Transverse colon (tissue), 4 donors: ENCODE measurements at regions not wholly inside any gene's neighbourhood (a gene's known extent, or its start where the extent isn't known, plus 50 kb on each side); places are given as distances from the start of the nearest gene placed in this dataset.
"Not testable (repeated sequence)": the region's sequence is repeated elsewhere in the genome, so short reads cannot be mapped to it uniquely, and the experiment has no call there.

Experiments used
- DNase-seq: peaks from one replicate; pipeline ENCODE4 v3.0.0-alpha.2; 2019
- H3K27ac ChIP-seq, 4 donors: fragments of 200-600 bp; sonication (generic); 2 replicates each; pipeline ENCODE4 v1.5.1; 2016 to 2018; ENCODE audit warnings: inconsistent platforms in 4 of 4
- H3K27me3 ChIP-seq: fragments of 200-600 bp; sonication (generic); 2 replicates; pipeline ENCODE4 v1.5.1; 2017; ENCODE audit warnings: inconsistent platforms
- H3K36me3 ChIP-seq, 4 donors: fragments of 200-600 bp; sonication (generic); 2 replicates each; pipeline ENCODE4 v1.5.1; 2017 to 2019; ENCODE audit warnings: inconsistent platforms in 4 of 4
- H3K4me1 ChIP-seq, 4 donors: fragments of 200-600 bp; sonication (generic); 2 replicates each; pipeline ENCODE4 v1.5.1; 2017 to 2020; ENCODE audit warnings: inconsistent platforms in 4 of 4
- H3K4me3 ChIP-seq, 4 donors: fragments of 200-600 bp; sonication (generic); 1 replicate in 1 of 4; 2 replicates in 3 of 4; pipeline versions ENCODE4 v1.5.1 to v1.6.1; 2017 to 2019; ENCODE audit warnings: inconsistent platforms in 4 of 4
- H3K9me3 ChIP-seq, 2 donors: fragments of 200-600 bp; sonication (generic); 2 replicates each; pipeline ENCODE4 v1.5.1; 2017 to 2019; ENCODE audit warnings: inconsistent platforms in 2 of 2
- CTCF ChIP-seq, 5 experiments: fragments of 200-600 bp in 3 of 5; fragments of 450-650 bp in 2 of 5; sonication (generic) in 3 of 5; IDR thresholded peaks; 1 replicate in 2 of 5; 2 replicates in 3 of 5; pipeline ENCODE4 v1.5.1; 2016 to 2017; ENCODE audit warnings: antibody characterized with exemption in 5 of 5, inconsistent platforms in 3 of 5, mild to moderate bottlenecking in 2 of 5, moderate library complexity in 1 of 5
- EP300 ChIP-seq: sonication (generic); formaldehyde crosslinking; IDR thresholded peaks from one replicate; pipeline ENCODE4 v1.6.1; 2017; ENCODE audit warnings: antibody characterized with exemption, low read depth
- POLR2A ChIP-seq: fragments of 450-650 bp; IDR thresholded peaks from one replicate; pipeline ENCODE4 v1.6.1; 2016; ENCODE audit warnings: antibody characterized with exemption, mild to moderate bottlenecking, moderate library complexity
- POLR2AphosphoS5 ChIP-seq, 3 donors: sonication (generic); formaldehyde crosslinking; IDR thresholded peaks; one replicate each; pipeline ENCODE4 v1.6.1; 2016; ENCODE audit warnings: antibody characterized with exemption in 3 of 3
- WGBS, 2 donors: methylation state at CpG; one replicate each; pipeline ENCODE4 v1.1.5; 2018; ENCODE audit warnings: low coverage in 1 of 2; 5-methylcytosine and 5-hydroxymethylcytosine counted together
- in situ Hi-C, 4 donors: fragments of 200-750 bp; cut with MboI; loops; one replicate each; pipeline versions ENCODE4 v1.15.0 to v1.15.1; 2017; ENCODE audit warnings: low sequenced_read_pairs in 3 of 4, low pct_ligation_motif_present in 1 of 4, low pct_unique_long_range_greater_than_20kb in 1 of 4
- intact Hi-C: fragments of 100-400 bp; cut with DNase I; formaldehyde crosslinking; loops from one replicate; pipeline ENCODE4 v1.15.1; 2023; ENCODE audit warnings: low total_unique reads

- Histone ChIP-seq H3K4me3 (no peak overlapping the region), H3K36me3 (no peaks in the 10 kb centered on the region), H3K4me1 (no peaks in the 10 kb centered on the region), H3K27me3 (no peaks in the 10 kb centered on the region), H3K27ac (no peak overlapping the region), H3K9me3 (no peaks in the 10 kb centered on the region)
- in situ Hi-C loops = no loop called here
- 43 to 49% methylated on average over 2 to 15 of the region's 17 CpGs for WGBS, 2 donors
- DNase-seq = no peak
- TF ChIP-seq EP300 (no peak), CTCF (IDR thresholded peaks at IDR 0.05) (no peak), POLR2A (no peak), POLR2AphosphoS5 (IDR thresholded peaks at IDR 0.05) (no peak)
- intact Hi-C loops = no loop called here
These were observed 1200.5 kb downstream of the BRD1 start for GRCh38 chr22:48627203-48627602.

GRCh38 chr22:48624401-48624800 is 1203.3 kb downstream of the BRD1 start:
- 75% methylated on average over 13 of the region's 13 CpGs; no CpG with 5 or more reads in 1 of the 2 donors for WGBS, 2 donors
- H3K9me3 ChIP-seq = no peaks in the 10 kb centered on the region
- no peaks in the 10 kb centered on the region for H3K36me3 ChIP-seq
- TF ChIP-seq CTCF (IDR thresholded peaks at IDR 0.05) = no peak
- TF ChIP-seq POLR2AphosphoS5 (IDR thresholded peaks at IDR 0.05) = no peak
- TF ChIP-seq POLR2A = no peak
- no peak for TF ChIP-seq EP300
- in situ Hi-C loops = no loop called here
- no peak overlapping the region for H3K27ac ChIP-seq
- H3K4me1 ChIP-seq = no peaks in the 10 kb centered on the region
- H3K27me3 ChIP-seq = no peaks in the 10 kb centered on the region
- H3K4me3 ChIP-seq = no peak overlapping the region
- DNase-seq = no peak
- intact Hi-C loops = no loop called here

GRCh38 chr22:48622891-48623545 is 1204.7 kb downstream of the BRD1 start:
- intact Hi-C loops = no loop called here
- H3K9me3 ChIP-seq = no peaks in the 10 kb centered on the region
- TF ChIP-seq POLR2AphosphoS5 (IDR thresholded peaks at IDR 0.05) (no peak), POLR2A (no peak), EP300 (no peak), CTCF (IDR thresholded peaks at IDR 0.05) (no peak)
- no peak for DNase-seq
- 95% methylated on average over 27 of the region's 55 CpGs; no CpG with 5 or more reads in 1 of the 2 donors for WGBS, 2 donors
- H3K36me3 ChIP-seq = no peaks in the 10 kb centered on the region
- no peaks in the 10 kb centered on the region for H3K27me3 ChIP-seq
- H3K4me3 ChIP-seq = no peak overlapping the region
- no peak overlapping the region for H3K27ac ChIP-seq
- in situ Hi-C loops = no loop called here
- no peaks in the 10 kb centered on the region for H3K4me1 ChIP-seq

GRCh38 chr22:48621085-48621484 is 1206.6 kb downstream of the BRD1 start:
- Histone ChIP-seq H3K4me1 (no peaks in the 10 kb centered on the region), H3K27me3 (no peaks in the 10 kb centered on the region), H3K36me3 (no peaks in the 10 kb centered on the region), H3K27ac (no peak overlapping the region), H3K4me3 (no peak overlapping the region), H3K9me3 (no peaks in the 10 kb centered on the region)
- no peak for DNase-seq
- in situ Hi-C loops = no loop called here
- intact Hi-C loops = no loop called here
- TF ChIP-seq EP300 (no peak), POLR2A (no peak), POLR2AphosphoS5 (IDR thresholded peaks at IDR 0.05) (no peak), CTCF (IDR thresholded peaks at IDR 0.05) (no peak)

GRCh38 chr22:48620460-48620859 is 1207.2 kb downstream of the BRD1 start:
- H3K27me3 ChIP-seq, H3K4me3 ChIP-seq, DNase-seq, in situ Hi-C loops, H3K4me1 ChIP-seq, H3K27ac ChIP-seq, H3K9me3 ChIP-seq, H3K36me3 ChIP-seq, intact Hi-C loops: not testable (repeated sequence)
- 68 to 72% methylated on average over 2 of the region's 2 CpGs for WGBS, 2 donors
